IMR-90 (cell line): ENCODE measurements at regions not wholly inside any gene's neighbourhood (a gene's known extent, or its start where the extent isn't known, plus 50 kb on each side); places are given as distances from the start of the nearest gene placed in this dataset.
A peak's percentile ranks its signal among the peaks of the same experiment; 100 is the strongest.

Experiments used
- ATAC-seq: fragments of 200-7000 bp; cut with Tn5 transposase; 2 replicates; pipeline ENCODE4 v1.9.1; 2020; ENCODE audit warnings: low read depth, mild to moderate bottlenecking, moderate library complexity
- BruUV-seq: library from RNA; stranded (reverse); fragments of 400-500 nt; replicated peaks from 2 replicates; lab custom pipeline; 2021; lab: Mats Ljungman, UMichigan
- CTCF ChIA-PET: fragments of 300-600 bp; formaldehyde crosslinking; extraction: SDS; loops from one replicate; lab custom pipeline; 2021; ENCODE audit warnings: antibody characterized with exemption; lab: Yijun Ruan, JAX
- POLR2A ChIA-PET: fragments of 300-600 bp; sonication (Branson Sonifier 250); formaldehyde crosslinking; loops from one replicate; lab custom pipeline; 2022; ENCODE audit warnings: antibody characterized with exemption; ENCODE audit not compliant: unreplicated experiment; lab: Charles Lee
- DNase-seq: peaks from one replicate; pipeline ENCODE4 v3.0.0; 2013
- H2AFZ ChIP-seq: replicated peaks from 2 replicates; pipeline ENCODE3; 2013; ENCODE audit warnings: low read length, mild to moderate bottlenecking; ENCODE audit not compliant: poor library complexity
- H2AK5ac ChIP-seq: 2 replicates; pipeline ENCODE4 v1.6.1; 2013; ENCODE audit warnings: low read depth, low read length, inconsistent platforms
- H2AK9ac ChIP-seq: replicated peaks from 2 replicates; pipeline ENCODE3; 2013; ENCODE audit warnings: mild to moderate bottlenecking, low read depth, low read length, moderate library complexity; ENCODE audit not compliant: poor library complexity
- H2BK120ac ChIP-seq: 2 replicates; pipeline ENCODE4 v1.6.1; 2013; ENCODE audit warnings: low read depth, low read length, inconsistent platforms
- H2BK15ac ChIP-seq: 3 replicates; pipeline ENCODE4 v1.6.1; 2013; ENCODE audit warnings: low read depth, low read length, inconsistent platforms
- H2BK20ac ChIP-seq: 2 replicates; pipeline ENCODE4 v1.6.1; 2013; ENCODE audit warnings: low read depth, mild to moderate bottlenecking, inconsistent platforms, low read length, moderate library complexity
- H2BK5ac ChIP-seq: 2 replicates; pipeline ENCODE4 v1.6.1; 2013; ENCODE audit warnings: mild to moderate bottlenecking, low read depth, low read length, inconsistent platforms; ENCODE audit not compliant: poor library complexity, severe bottlenecking
- H3K14ac ChIP-seq: replicated peaks from 2 replicates; pipeline ENCODE4 v1.6.1; 2013; ENCODE audit warnings: low read depth, low read length, inconsistent platforms
- H3K18ac ChIP-seq: 2 replicates; pipeline ENCODE4 v1.6.1; 2013; ENCODE audit warnings: low read depth, low read length, control low read depth
- H3K23ac ChIP-seq: 2 replicates; pipeline ENCODE4 v1.6.1; 2013; ENCODE audit warnings: low read depth, low read length, inconsistent platforms
- H3K27ac ChIP-seq: 2 replicates; pipeline ENCODE4 v1.5.1; 2013; ENCODE audit warnings: mild to moderate bottlenecking, control low read depth, low read length; ENCODE audit not compliant: insufficient read depth
- H3K27me3 ChIP-seq: 2 replicates; pipeline ENCODE4 v1.6.1; 2013; ENCODE audit warnings: low read length; ENCODE audit not compliant: control insufficient read depth, insufficient read depth
- H3K36me3 ChIP-seq: 2 replicates; pipeline ENCODE4 v1.6.1; 2013; ENCODE audit warnings: low read length, mixed read lengths; ENCODE audit not compliant: control insufficient read depth, insufficient read depth
- H3K4ac ChIP-seq: 2 replicates; pipeline ENCODE4 v1.6.1; 2013; ENCODE audit warnings: low read depth, low read length, inconsistent platforms
- H3K4me1 ChIP-seq: 2 replicates; pipeline ENCODE4 v1.6.1; 2013; ENCODE audit warnings: low read length, mixed read lengths; ENCODE audit not compliant: control insufficient read depth, insufficient read depth
- H3K4me2 ChIP-seq: 2 replicates; pipeline ENCODE4 v1.6.1; 2013; ENCODE audit warnings: low read depth, mild to moderate bottlenecking, control low read depth, low read length, moderate library complexity
- H3K4me3 ChIP-seq: 2 replicates; pipeline ENCODE4 v1.5.1; 2013; ENCODE audit warnings: low read depth, mild to moderate bottlenecking, control low read depth, low read length, moderate library complexity; ENCODE audit not compliant: insufficient read depth
- H3K56ac ChIP-seq: 2 replicates; pipeline ENCODE4 v1.6.1; 2013; ENCODE audit warnings: low read length, inconsistent platforms; ENCODE audit not compliant: insufficient read depth; ENCODE audit errors: extremely low read depth
- H3K79me1 ChIP-seq, 2 experiments: 2 replicates each; pipeline ENCODE4 v1.6.1; 2013; ENCODE audit warnings: low read length in 2 of 2, inconsistent platforms in 1 of 2, low read depth in 1 of 2
- H3K9ac ChIP-seq: 2 replicates; pipeline ENCODE4 v1.6.1; 2013; ENCODE audit warnings: low read depth, low read length, control low read depth
- H3K9me1 ChIP-seq: 2 replicates; pipeline ENCODE4 v1.6.1; 2013; ENCODE audit warnings: low read length, inconsistent platforms; ENCODE audit not compliant: insufficient read depth
- H3K9me3 ChIP-seq: 2 replicates; pipeline ENCODE4 v1.6.1; 2013; ENCODE audit warnings: low read length; ENCODE audit not compliant: control insufficient read depth, insufficient read depth
- H4K20me1 ChIP-seq: 2 replicates; pipeline ENCODE4 v1.6.1; 2013; ENCODE audit warnings: low read length, inconsistent platforms; ENCODE audit not compliant: insufficient read depth
- H4K5ac ChIP-seq: 2 replicates; pipeline ENCODE4 v1.6.1; 2013; ENCODE audit warnings: mild to moderate bottlenecking, low read depth, low read length, control low read depth
- H4K8ac ChIP-seq, 2 experiments: 2 replicates each; pipeline ENCODE4 v1.6.1; 2013; ENCODE audit warnings: low read depth in 2 of 2, low read length in 2 of 2, control low read depth in 1 of 2, inconsistent platforms in 1 of 2
- H4K91ac ChIP-seq: 2 replicates; pipeline ENCODE4 v1.6.1; 2013; ENCODE audit warnings: low read depth, low read length, inconsistent platforms; ENCODE audit not compliant: insufficient read depth
- BHLHE40 ChIP-seq: fragments of 150-350 bp; IDR thresholded peaks from 2 replicates; pipeline ENCODE4 v1.6.1; 2016; ENCODE audit warnings: mild to moderate bottlenecking, low read depth, low read length
- CEBPB ChIP-seq: IDR thresholded peaks from 2 replicates; pipeline ENCODE4 v1.6.1; 2012; ENCODE audit warnings: low read depth, low read length, improper control_type of control experiment
- CTCF ChIP-seq: conservative IDR thresholded peaks from 2 replicates; pipeline ENCODE4 v1.5.1; 2012; ENCODE audit warnings: mild to moderate bottlenecking, low read depth, low read length, improper control_type of control experiment
- ELK1 ChIP-seq: fragments of 150-350 bp; IDR thresholded peaks from 2 replicates; pipeline ENCODE4 v1.6.1; 2016; ENCODE audit warnings: low read depth, mild to moderate bottlenecking, low read length, moderate library complexity, borderline replicate concordance
- FOS ChIP-seq: fragments of 150-350 bp; IDR thresholded peaks from 2 replicates; pipeline ENCODE4 v1.6.1; 2016; ENCODE audit warnings: low read depth, low read length
- MAFK ChIP-seq: IDR thresholded peaks from 2 replicates; pipeline ENCODE4 v1.6.1; 2012; ENCODE audit warnings: low read depth, low read length, improper control_type of control experiment
- MAZ ChIP-seq: IDR thresholded peaks from 2 replicates; pipeline ENCODE4 v1.6.1; 2012; ENCODE audit warnings: low read depth, mild to moderate bottlenecking, low read length, improper control_type of control experiment, moderate library complexity, borderline replicate concordance
- POLR2A ChIP-seq: IDR thresholded peaks from 2 replicates; pipeline ENCODE4 v1.6.1; 2012; ENCODE audit warnings: mild to moderate bottlenecking, low read depth, low read length
- RAD21 ChIP-seq: IDR thresholded peaks from 2 replicates; pipeline ENCODE4 v1.6.1; 2012; ENCODE audit warnings: low read length, improper control_type of control experiment
- WGBS, 2 experiments: methylation state at CpG; one replicate each; pipeline versions ENCODE4 v1.1.5 to v1.1.7; 2013; ENCODE audit warnings: missing lambda C conversion rate in 2 of 2; ENCODE audit not compliant: insufficient read length in 1 of 2; ENCODE audit errors: extremely low coverage in 2 of 2; 5-methylcytosine and 5-hydroxymethylcytosine counted together
- dilution Hi-C: fragments of 300-500 bp; cut with HindIII; formaldehyde crosslinking; loops from one replicate; pipeline ENCODE4 v1.14.3; 2018; ENCODE audit warnings: low sequenced_read_pairs; ENCODE audit not compliant: unreplicated experiment
- in situ Hi-C: fragments of 300-500 bp; cut with MboI; formaldehyde crosslinking; loops from 3 replicates; pipeline ENCODE4 v1.14.3; 2019; ENCODE audit warnings: low sequenced_read_pairs, inconsistent platforms, mixed read lengths
- intact Hi-C: fragments of 100-400 bp; cut with micrococcal nuclease; formaldehyde crosslinking; loops from 2 replicates; pipeline ENCODE4 v1.10.0; 2022

GRCh38 chr4:173821036-173821435 is 291.0 kb upstream of the HAND2 start:
- Histone ChIP-seq H4K91ac (no peak overlapping the region), H3K56ac (no peak overlapping the region), H3K79me1 (no peaks in the 10 kb centered on the region), H2AK5ac (no peak overlapping the region), H3K23ac (no peak overlapping the region), H2BK5ac (no peak overlapping the region), H2BK20ac (no peak overlapping the region), H3K36me3 (no peaks in the 10 kb centered on the region), H2BK120ac (no peak overlapping the region), H3K4me3 (no peak overlapping the region), H3K4ac (no peak overlapping the region), H2AK9ac (no peak overlapping the region), H3K14ac (no peak overlapping the region), H3K18ac (no peak overlapping the region), H2AFZ (no peak overlapping the region), H4K8ac (no peak overlapping the region), H4K5ac (no peak overlapping the region), H4K20me1 (no peaks in the 10 kb centered on the region), H3K4me1 (no peaks in the 10 kb centered on the region), H3K9me3 (no peaks in the 10 kb centered on the region), H3K9me1 (no peaks in the 10 kb centered on the region; the same call in 1 of the 2 replicates), H3K27ac (no peak overlapping the region), H3K27me3 (peaks cover 3% of the 10 kb centered on the region), H3K4me2 (no peak overlapping the region), H3K9ac (no peak overlapping the region), H2BK15ac (no peak overlapping the region)
- ChIA-PET CTCF (no interaction called here), POLR2A (no interaction called here)
- no peak; the same call in 1 of the 2 replicates for ATAC-seq
- peak; percentile 23 for DNase-seq
- dilution Hi-C loops: no loop called here
- BruUV-seq: no TSS peak
- no CpG with 5 or more reads among the region's 1 CpG for WGBS, 2 experiments
- TF ChIP-seq BHLHE40: no peak
- no peak for TF ChIP-seq FOS
- TF ChIP-seq MAZ: no peak
- no peak for TF ChIP-seq RAD21
- no peak for TF ChIP-seq ELK1
- no peak for TF ChIP-seq CTCF
- no peak for TF ChIP-seq POLR2A
- TF ChIP-seq CEBPB: peak; percentile 7; the same call in 1 of the 2 replicates
- TF ChIP-seq MAFK: no peak
- in situ Hi-C loops: no loop called here
- intact Hi-C loops: loop anchor here (10.0 kb wide), 1 partner anchor 286 kb away; the partner anchor contains the start of gene HAND2
